AG04449 (cell line): ENCODE measurements at regions not wholly inside any gene's neighbourhood (a gene's known extent, or its start where the extent isn't known, plus 50 kb on each side); places are given as distances from the start of the nearest gene placed in this dataset.

Source experiments
- CTCF ChIA-PET: fragments of 350-600 bp; formaldehyde crosslinking; extraction: SDS; loops from one replicate; lab custom pipeline; 2021; ENCODE audit warnings: antibody characterized with exemption; lab: Yijun Ruan, JAX
- POLR2A ChIA-PET: fragments of 400-600, 350-600 bp; formaldehyde crosslinking; extraction: SDS; loops from one replicate; lab custom pipeline; 2020; ENCODE audit warnings: antibody characterized with exemption, inconsistent platforms; lab: Yijun Ruan, JAX
- DNase-seq: peaks from one replicate; pipeline ENCODE4 v3.0.0-alpha.2; 2010; ENCODE audit warnings: low read depth, low spot score
- H3K4me3 ChIP-seq: 2 replicates; pipeline ENCODE4 v1.5.1; 2011; ENCODE audit warnings: low read depth, mild to moderate bottlenecking, control low read depth, low read length
- CTCF ChIP-seq: IDR thresholded peaks from one replicate; pipeline ENCODE4 v1.5.1; 2011; ENCODE audit warnings: mild to moderate bottlenecking, moderate library complexity, low read length, control low read depth, inconsistent platforms; ENCODE audit not compliant: insufficient read depth; ENCODE audit errors: missing control alignments

- H3K4me3 ChIP-seq, result no peak overlapping the region
- POLR2A ChIA-PET, result no interaction called here
- TF ChIP-seq CTCF, result no peak
- CTCF ChIA-PET, result interaction anchor here (1.0 to 3.1 kb wide), 7 partner anchors 8 to 330 kb away, joined by 3 to 12 read pairs (median 4); no protein-coding TSS in a partner anchor
- no peak for DNase-seq
These were observed 200.6 kb upstream of the CIBAR2 start for GRCh38 chr16:85312642-85313525.

- DNase-seq, result no peak
- CTCF ChIA-PET, result interaction anchor here (0.8 to 3.1 kb wide), 8 partner anchors 7 to 329 kb away, joined by 3 to 12 read pairs (median 4); no protein-coding TSS in a partner anchor
- H3K4me3 ChIP-seq, result no peak overlapping the region
- TF ChIP-seq CTCF, result no peak
- POLR2A ChIA-PET, result no interaction called here
These were observed 201.4 kb upstream of the CIBAR2 start for GRCh38 chr16:85313526-85314301.

- ChIA-PET POLR2A (no interaction called here), CTCF (interaction anchor here (1.8 to 3.1 kb wide), 4 partner anchors 10 to 301 kb away, joined by 5 to 12 read pairs (median 7); no protein-coding TSS in a partner anchor)
- no peak for TF ChIP-seq CTCF
- no peak overlapping the region for H3K4me3 ChIP-seq
- no peak for DNase-seq
These were observed 202.3 kb upstream of the CIBAR2 start for GRCh38 chr16:85314512-85314971.

- no peak for TF ChIP-seq CTCF
- H3K4me3 ChIP-seq, result no peak overlapping the region
- no peak for DNase-seq
- ChIA-PET POLR2A (no interaction called here), CTCF (interaction anchor here (1.0 kb wide), 1 partner anchor 9 kb away, joined by 7 read pairs; no protein-coding TSS in a partner anchor)
These were observed 203.6 kb upstream of the CIBAR2 start for GRCh38 chr16:85315866-85316265.

GRCh38 chr16:85316321-85316919 is 204.1 kb upstream of the CIBAR2 start:
- POLR2A ChIA-PET, result no interaction called here

More at GRCh38 chr16:85316321-85316919, 204.1 kb upstream of the CIBAR2 start:
- TF ChIP-seq CTCF, result peak; percentile 95
- H3K4me3 ChIP-seq, result no peak overlapping the region
- DNase-seq, result no peak
- CTCF ChIA-PET, result interaction anchor here (1.0 to 2.6 kb wide), 2 partner anchors 9 to 11 kb away, joined by 7 to 15 read pairs; no protein-coding TSS in a partner anchor
